Glutamatergic neuron (in vitro differentiated cells): ENCODE measurements at regions not wholly inside any gene's neighbourhood (a gene's known extent, or its start where the extent isn't known, plus 50 kb on each side); places are given as distances from the start of the nearest gene placed in this dataset.

Experiments used
- DNase-seq: peaks from one replicate; pipeline ENCODE4 v3.0.0; 2022
- H3K27ac Mint-ChIP-seq: one replicate; pipeline ENCODE4 v1.8.0; 2020; ENCODE audit warnings: mild to moderate bottlenecking, mixed read lengths, inconsistent platforms; ENCODE audit not compliant: unreplicated experiment
- H3K27me3 Mint-ChIP-seq: one replicate; pipeline ENCODE4 v1.8.0; 2020; ENCODE audit warnings: mild to moderate bottlenecking, moderate library complexity, mixed read lengths, inconsistent platforms; ENCODE audit not compliant: unreplicated experiment
- H3K36me3 Mint-ChIP-seq: one replicate; pipeline ENCODE4 v1.8.0; 2020; ENCODE audit warnings: mild to moderate bottlenecking, mixed read lengths, inconsistent platforms; ENCODE audit not compliant: unreplicated experiment
- H3K4me1 Mint-ChIP-seq: one replicate; pipeline ENCODE4 v1.8.0; 2020; ENCODE audit warnings: mild to moderate bottlenecking, low read depth, mixed read lengths, inconsistent platforms; ENCODE audit not compliant: unreplicated experiment
- H3K4me3 Mint-ChIP-seq: one replicate; pipeline ENCODE4 v1.8.0; 2020; ENCODE audit warnings: mild to moderate bottlenecking, mixed read lengths, inconsistent platforms; ENCODE audit not compliant: unreplicated experiment
- H3K9me3 Mint-ChIP-seq: one replicate; pipeline ENCODE4 v1.8.0; 2020; ENCODE audit warnings: mild to moderate bottlenecking, moderate library complexity, mixed read lengths, inconsistent platforms; ENCODE audit not compliant: unreplicated experiment
- CTCF ChIP-seq: fragments of 200-600 bp; sonication (generic); IDR thresholded peaks from one replicate; pipeline ENCODE4 v1.5.0; 2021; ENCODE audit not compliant: partially characterized antibody, unreplicated experiment

- DNase-seq = no peak
- Mint-ChIP-seq H3K27ac (no peak overlapping the region), H3K9me3 (no peaks in the 10 kb centered on the region), H3K4me3 (no peak overlapping the region), H3K4me1 (no peaks in the 10 kb centered on the region), H3K27me3 (no peaks in the 10 kb centered on the region), H3K36me3 (no peaks in the 10 kb centered on the region)
- TF ChIP-seq CTCF = no peak
These were observed 623.8 kb downstream of the FAT4 start for GRCh38 chr4:125938541-125938940.

- no peaks in the 10 kb centered on the region for H3K36me3 Mint-ChIP-seq
- no peak overlapping the region for H3K27ac Mint-ChIP-seq
- no peaks in the 10 kb centered on the region for H3K27me3 Mint-ChIP-seq
- H3K9me3 Mint-ChIP-seq = no peaks in the 10 kb centered on the region
- TF ChIP-seq CTCF = no peak
- no peak overlapping the region for H3K4me3 Mint-ChIP-seq
- no peak for DNase-seq
- H3K4me1 Mint-ChIP-seq = no peaks in the 10 kb centered on the region
These were observed 625.7 kb downstream of the FAT4 start for GRCh38 chr4:125940426-125940825.

GRCh38 chr4:125944966-125945365, 630.2 kb downstream of the FAT4 start:
- H3K4me3 Mint-ChIP-seq = no peak overlapping the region
- no peaks in the 10 kb centered on the region for H3K4me1 Mint-ChIP-seq

GRCh38 chr4:125948021-125948420, 633.3 kb downstream of the FAT4 start:
- no peak for TF ChIP-seq CTCF
- H3K36me3 Mint-ChIP-seq = no peaks in the 10 kb centered on the region
- no peaks in the 10 kb centered on the region for H3K9me3 Mint-ChIP-seq
- no peaks in the 10 kb centered on the region for H3K4me1 Mint-ChIP-seq
- DNase-seq = no peak
- no peak overlapping the region for H3K4me3 Mint-ChIP-seq
- no peaks in the 10 kb centered on the region for H3K27me3 Mint-ChIP-seq
- no peak overlapping the region for H3K27ac Mint-ChIP-seq

More at GRCh38 chr4:125944966-125945365, 630.2 kb downstream of the FAT4 start:
- H3K27ac Mint-ChIP-seq = no peak overlapping the region
- H3K27me3 Mint-ChIP-seq = no peaks in the 10 kb centered on the region
- no peak for DNase-seq
- no peaks in the 10 kb centered on the region for H3K9me3 Mint-ChIP-seq
- no peak for TF ChIP-seq CTCF
- no peaks in the 10 kb centered on the region for H3K36me3 Mint-ChIP-seq

GRCh38 chr4:125951261-125951887, 636.6 kb downstream of the FAT4 start:
- no peaks in the 10 kb centered on the region for H3K9me3 Mint-ChIP-seq
- no peak overlapping the region for H3K27ac Mint-ChIP-seq
- H3K4me1 Mint-ChIP-seq = no peaks in the 10 kb centered on the region
- DNase-seq = no peak
- no peak overlapping the region for H3K4me3 Mint-ChIP-seq
- H3K27me3 Mint-ChIP-seq = no peaks in the 10 kb centered on the region
- TF ChIP-seq CTCF = no peak
- H3K36me3 Mint-ChIP-seq = no peaks in the 10 kb centered on the region
